ENCODE measurements at regions not wholly inside any gene's neighbourhood (a gene's known extent, or its start where the extent isn't known, plus 50 kb on each side); places are given as distances from the start of the nearest gene placed in this dataset.

DNA sequence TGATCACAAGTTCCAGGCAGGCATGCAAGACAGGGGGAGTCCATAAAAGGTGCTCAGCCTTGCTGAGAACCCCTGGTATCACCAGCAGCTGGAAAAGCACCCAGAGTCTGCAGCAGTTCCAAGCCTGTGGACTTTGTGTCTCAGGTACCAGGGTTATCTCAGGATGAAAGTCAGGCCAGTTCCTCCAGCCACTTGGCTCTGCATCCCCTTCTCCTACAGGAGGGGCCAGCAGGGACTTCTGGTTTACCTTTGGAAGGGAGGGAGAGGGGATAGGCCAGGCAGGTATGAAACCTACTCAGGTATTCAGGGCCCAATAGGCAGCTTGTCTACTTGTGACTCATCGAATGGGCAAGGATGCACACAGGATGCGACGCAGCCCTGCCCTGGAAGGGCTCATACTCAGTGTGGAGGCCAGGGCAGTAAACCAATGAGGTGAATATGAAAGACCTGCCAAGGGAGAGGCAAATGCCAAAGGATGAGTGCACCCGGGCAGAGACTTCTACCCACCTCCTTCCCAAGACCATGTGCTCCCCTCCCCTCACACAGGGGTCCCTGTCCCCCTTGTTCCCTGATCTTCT is 148.2 kb downstream of the SLC38A6 start:
- TF ChIP-seq, protein P1, sequence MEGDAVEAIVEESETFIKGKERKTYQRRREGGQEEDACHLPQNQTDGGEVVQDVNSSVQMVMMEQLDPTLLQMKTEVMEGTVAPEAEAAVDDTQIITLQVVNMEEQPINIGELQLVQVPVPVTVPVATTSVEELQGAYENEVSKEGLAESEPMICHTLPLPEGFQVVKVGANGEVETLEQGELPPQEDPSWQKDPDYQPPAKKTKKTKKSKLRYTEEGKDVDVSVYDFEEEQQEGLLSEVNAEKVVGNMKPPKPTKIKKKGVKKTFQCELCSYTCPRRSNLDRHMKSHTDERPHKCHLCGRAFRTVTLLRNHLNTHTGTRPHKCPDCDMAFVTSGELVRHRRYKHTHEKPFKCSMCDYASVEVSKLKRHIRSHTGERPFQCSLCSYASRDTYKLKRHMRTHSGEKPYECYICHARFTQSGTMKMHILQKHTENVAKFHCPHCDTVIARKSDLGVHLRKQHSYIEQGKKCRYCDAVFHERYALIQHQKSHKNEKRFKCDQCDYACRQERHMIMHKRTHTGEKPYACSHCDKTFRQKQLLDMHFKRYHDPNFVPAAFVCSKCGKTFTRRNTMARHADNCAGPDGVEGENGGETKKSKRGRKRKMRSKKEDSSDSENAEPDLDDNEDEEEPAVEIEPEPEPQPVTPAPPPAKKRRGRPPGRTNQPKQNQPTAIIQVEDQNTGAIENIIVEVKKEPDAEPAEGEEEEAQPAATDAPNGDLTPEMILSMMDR (conservative IDR thresholded peaks at IDR 0.05; ENCODE audit: low read depth, low read length) = no peak
- no peak for TF ChIP-seq EZH2 (IDR thresholded peaks at IDR 0.05; ENCODE audit: low read length, unreplicated experiment)
- TF ChIP-seq EZH2phosphoT487 (IDR thresholded peaks at IDR 0.05; ENCODE audit: borderline replicate concordance, low read length) = no peak

Data from PC-3 (cell line).